Parathyroid adenoma (tissue), 2 donors: ENCODE measurements at regions not wholly inside any gene's neighbourhood (a gene's known extent, or its start where the extent isn't known, plus 50 kb on each side); places are given as distances from the start of the nearest gene placed in this dataset.

Experiments
- H2AFZ ChIP-seq: fragments of 300-600 bp; sonication (generic); one replicate; pipeline ENCODE4 v1.7.0; 2017; ENCODE audit warnings: antibody characterized with exemption, mild to moderate bottlenecking
- H3K27ac ChIP-seq: fragments of 300-600 bp; sonication (generic); one replicate; pipeline ENCODE4 v1.7.0; 2017
- H3K27me3 ChIP-seq: fragments of 300-600 bp; sonication (generic); one replicate; pipeline ENCODE4 v1.7.0; 2017; ENCODE audit warnings: low read length; ENCODE audit not compliant: control insufficient read depth, insufficient read depth
- H3K36me3 ChIP-seq: fragments of 300-600 bp; sonication (generic); one replicate; pipeline ENCODE4 v1.7.0; 2017; ENCODE audit warnings: low read length; ENCODE audit not compliant: control insufficient read depth, insufficient read depth
- H3K4me1 ChIP-seq: fragments of 300-600 bp; sonication (generic); one replicate; pipeline ENCODE4 v1.7.0; 2017; ENCODE audit warnings: control low read depth
- H3K4me2 ChIP-seq: fragments of 300-600 bp; sonication (generic); one replicate; pipeline ENCODE4 v1.7.0; 2017; ENCODE audit warnings: low read length
- H3K4me3 ChIP-seq: fragments of 300-600 bp; sonication (generic); one replicate; pipeline ENCODE4 v1.7.0; 2017; ENCODE audit warnings: low read depth, low read length
- H3K79me2 ChIP-seq: fragments of 300-600 bp; sonication (generic); one replicate; pipeline ENCODE4 v1.7.0; 2017; ENCODE audit warnings: control low read depth
- H3K9ac ChIP-seq: fragments of 300-600 bp; sonication (generic); one replicate; pipeline ENCODE4 v1.7.0; 2017; ENCODE audit warnings: mild to moderate bottlenecking
- H3K9me3 ChIP-seq: fragments of 300-600 bp; sonication (generic); one replicate; pipeline ENCODE4 v1.7.0; 2017; ENCODE audit warnings: low read length; ENCODE audit not compliant: control insufficient read depth
- CTCF ChIP-seq: fragments of 300-600 bp; sonication (generic); IDR thresholded peaks from one replicate; pipeline ENCODE4 v1.7.0; 2017; ENCODE audit warnings: antibody characterized with exemption, mild to moderate bottlenecking
- donor health status: primary hyperparathyroidism.

- H3K36me3 ChIP-seq, result no peaks in the 10 kb centered on the region
- no peak overlapping the region for H2AFZ ChIP-seq
- no peaks in the 10 kb centered on the region for H3K9me3 ChIP-seq
- no peak overlapping the region for H3K9ac ChIP-seq
- no peaks in the 10 kb centered on the region for H3K4me1 ChIP-seq
- H3K4me2 ChIP-seq, result no peak overlapping the region
- H3K79me2 ChIP-seq, result no peaks in the 10 kb centered on the region
- no peak overlapping the region for H3K4me3 ChIP-seq
- no peaks in the 10 kb centered on the region for H3K27me3 ChIP-seq
- TF ChIP-seq CTCF, result no peak
- H3K27ac ChIP-seq, result no peak overlapping the region
Observed at GRCh38 chr18:60090170-60090569, 190.4 kb downstream of the PMAIP1 start.

GRCh38 chr18:60082790-60083189, 183.0 kb downstream of the PMAIP1 start:
- no peak overlapping the region for H2AFZ ChIP-seq
- H3K9me3 ChIP-seq, result no peaks in the 10 kb centered on the region
- H3K36me3 ChIP-seq, result no peaks in the 10 kb centered on the region
- TF ChIP-seq CTCF, result no peak
- no peaks in the 10 kb centered on the region for H3K27me3 ChIP-seq
- H3K9ac ChIP-seq, result no peak overlapping the region
- no peaks in the 10 kb centered on the region for H3K4me1 ChIP-seq
- H3K4me2 ChIP-seq, result no peak overlapping the region
- no peak overlapping the region for H3K27ac ChIP-seq
- no peak overlapping the region for H3K4me3 ChIP-seq
- no peaks in the 10 kb centered on the region for H3K79me2 ChIP-seq

GRCh38 chr18:60082282-60082681, 182.5 kb downstream of the PMAIP1 start:
- no peak for TF ChIP-seq CTCF
- H3K4me2 ChIP-seq, result no peak overlapping the region
- no peaks in the 10 kb centered on the region for H3K9me3 ChIP-seq
- H3K27me3 ChIP-seq, result no peaks in the 10 kb centered on the region
- no peak overlapping the region for H2AFZ ChIP-seq
- H3K9ac ChIP-seq, result no peak overlapping the region
- no peak overlapping the region for H3K27ac ChIP-seq
- no peaks in the 10 kb centered on the region for H3K4me1 ChIP-seq
- H3K4me3 ChIP-seq, result no peak overlapping the region
- H3K79me2 ChIP-seq, result no peaks in the 10 kb centered on the region
- no peaks in the 10 kb centered on the region for H3K36me3 ChIP-seq

- no peaks in the 10 kb centered on the region for H3K27me3 ChIP-seq
- H3K9me3 ChIP-seq, result no peaks in the 10 kb centered on the region
- H3K79me2 ChIP-seq, result no peaks in the 10 kb centered on the region
- no peak for TF ChIP-seq CTCF
- no peak overlapping the region for H3K9ac ChIP-seq
- H3K4me3 ChIP-seq, result no peak overlapping the region
- no peaks in the 10 kb centered on the region for H3K36me3 ChIP-seq
- no peak overlapping the region for H3K27ac ChIP-seq
- H3K4me2 ChIP-seq, result no peak overlapping the region
- no peak overlapping the region for H2AFZ ChIP-seq
- no peaks in the 10 kb centered on the region for H3K4me1 ChIP-seq
Observed at GRCh38 chr18:60075477-60075876, 175.7 kb downstream of the PMAIP1 start.

GRCh38 chr18:60070631-60071030, 170.8 kb downstream of the PMAIP1 start:
- Histone ChIP-seq H3K4me2 (no peak overlapping the region), H3K27me3 (no peaks in the 10 kb centered on the region), H3K9me3 (no peaks in the 10 kb centered on the region), H3K4me1 (no peaks in the 10 kb centered on the region), H3K9ac (no peak overlapping the region), H2AFZ (no peak overlapping the region), H3K36me3 (no peaks in the 10 kb centered on the region), H3K27ac (no peak overlapping the region), H3K79me2 (no peaks in the 10 kb centered on the region), H3K4me3 (no peak overlapping the region)
- TF ChIP-seq CTCF, result no peak
